Upper lobe of left lung (tissue), 6 donors: ENCODE measurements at regions not wholly inside any gene's neighbourhood (a gene's known extent, or its start where the extent isn't known, plus 50 kb on each side); places are given as distances from the start of the nearest gene placed in this dataset.

Source experiments
- ATAC-seq, 2 donors: fragments of 200-7000 bp; cut with Tn5 transposase; one replicate each; pipeline ENCODE4 v1.9.1; 2022; ENCODE audit warnings: mild to moderate bottlenecking in 2 of 2, moderate library complexity in 2 of 2; ENCODE audit not compliant: low FRiP score in 2 of 2
- DNase-seq, 2 donors: peaks; one replicate each; pipeline ENCODE4 v3.0.0-alpha.2; 2019 to 2020
- H3K27ac ChIP-seq, 4 donors: fragments of 200-600 bp; sonication (generic); one replicate each; pipeline ENCODE4 v1.5.1; 2016 to 2019
- H3K27me3 ChIP-seq, 4 donors: fragments of 200-600 bp; sonication (generic); one replicate each; pipeline ENCODE4 v1.5.1; 2017 to 2019
- H3K36me3 ChIP-seq, 4 donors: fragments of 200-600 bp; sonication (generic); one replicate each; pipeline ENCODE4 v1.5.1; 2016 to 2019
- H3K4me1 ChIP-seq, 4 donors: fragments of 200-600 bp; sonication (generic); one replicate each; pipeline ENCODE4 v1.5.1; 2018 to 2019
- H3K4me3 ChIP-seq, 4 donors: fragments of 200-600 bp; sonication (generic); one replicate each; pipeline ENCODE4 v1.5.1; 2017 to 2019; ENCODE audit warnings: mild to moderate bottlenecking in 2 of 4, moderate library complexity in 1 of 4
- H3K9me3 ChIP-seq, 4 donors: fragments of 200-600 bp; sonication (generic); one replicate each; pipeline ENCODE4 v1.5.1; 2018 to 2019
- EP300 ChIP-seq, 4 donors: sonication (generic); formaldehyde crosslinking; IDR thresholded peaks; one replicate each; pipeline ENCODE4 v1.5.1; 2017; ENCODE audit warnings: antibody characterized with exemption in 4 of 4, control low read depth in 2 of 4
- POLR2A ChIP-seq, 4 donors: fragments of 450-650 bp; IDR thresholded peaks; one replicate each; pipeline ENCODE4 v1.5.1; 2016 to 2017; ENCODE audit warnings: antibody characterized with exemption in 4 of 4, mild to moderate bottlenecking in 2 of 4
- POLR2AphosphoS5 ChIP-seq, 2 donors: sonication (generic); formaldehyde crosslinking; IDR thresholded peaks; one replicate each; pipeline ENCODE4 v1.5.1; 2017; ENCODE audit warnings: antibody characterized with exemption in 2 of 2
- WGBS, 2 donors: methylation state at CpG; one replicate each; pipeline ENCODE4 v1.1.5; 2017 to 2018; 5-methylcytosine and 5-hydroxymethylcytosine counted together
- TF ChIP-seq, protein P1 (sequence below), 6 experiments: fragments of 450-650 bp in 4 of 6; fragments of 200-600 bp in 2 of 6; sonication (generic) in 2 of 6; IDR thresholded peaks; one replicate each; pipeline ENCODE4 v1.5.1; 2016 to 2019; ENCODE audit warnings: antibody characterized with exemption in 6 of 6
- donor health status: DM: no; HTN: no; CAD: no; lungs with moderate emphysema.
- donor health status: DM: no; HTN: yes; CAD: no; lungs with severe emphysema.

- H3K4me1 ChIP-seq = peaks cover 3 to 28% (median 16%) of the 10 kb centered on the region in 4 donors
- ATAC-seq (no peak), DNase-seq (peak in 1 of 2 donors; percentile 57)
- H3K27ac ChIP-seq = no peak overlapping the region
- WGBS, 2 donors = 72 to 87% methylated on average over 8 to 18 of the region's 18 CpGs
- H3K36me3 ChIP-seq = no peaks in the 10 kb centered on the region
- no peaks in the 10 kb centered on the region for H3K27me3 ChIP-seq
- TF ChIP-seq POLR2A (IDR thresholded peaks at IDR 0.05) (no peak), EP300 (IDR thresholded peaks at IDR 0.05) (no peak), POLR2AphosphoS5 (IDR thresholded peaks at IDR 0.05) (no peak)
- TF ChIP-seq, protein P1, sequence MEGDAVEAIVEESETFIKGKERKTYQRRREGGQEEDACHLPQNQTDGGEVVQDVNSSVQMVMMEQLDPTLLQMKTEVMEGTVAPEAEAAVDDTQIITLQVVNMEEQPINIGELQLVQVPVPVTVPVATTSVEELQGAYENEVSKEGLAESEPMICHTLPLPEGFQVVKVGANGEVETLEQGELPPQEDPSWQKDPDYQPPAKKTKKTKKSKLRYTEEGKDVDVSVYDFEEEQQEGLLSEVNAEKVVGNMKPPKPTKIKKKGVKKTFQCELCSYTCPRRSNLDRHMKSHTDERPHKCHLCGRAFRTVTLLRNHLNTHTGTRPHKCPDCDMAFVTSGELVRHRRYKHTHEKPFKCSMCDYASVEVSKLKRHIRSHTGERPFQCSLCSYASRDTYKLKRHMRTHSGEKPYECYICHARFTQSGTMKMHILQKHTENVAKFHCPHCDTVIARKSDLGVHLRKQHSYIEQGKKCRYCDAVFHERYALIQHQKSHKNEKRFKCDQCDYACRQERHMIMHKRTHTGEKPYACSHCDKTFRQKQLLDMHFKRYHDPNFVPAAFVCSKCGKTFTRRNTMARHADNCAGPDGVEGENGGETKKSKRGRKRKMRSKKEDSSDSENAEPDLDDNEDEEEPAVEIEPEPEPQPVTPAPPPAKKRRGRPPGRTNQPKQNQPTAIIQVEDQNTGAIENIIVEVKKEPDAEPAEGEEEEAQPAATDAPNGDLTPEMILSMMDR (IDR thresholded peaks at IDR 0.05) = no peak
- no peaks in the 10 kb centered on the region for H3K9me3 ChIP-seq
- H3K4me3 ChIP-seq = no peak overlapping the region
Observed at GRCh38 chr6:6803180-6803977, 214.9 kb downstream of the LY86 start.

GRCh38 chr6:6804843-6805615 is 216.5 kb downstream of the LY86 start:
- Histone ChIP-seq H3K36me3 (no peaks in the 10 kb centered on the region), H3K4me1 (peaks cover 3 to 25% (median 15%) of the 10 kb centered on the region in 4 donors), H3K27ac (no peak overlapping the region), H3K4me3 (no peak overlapping the region), H3K27me3 (no peaks in the 10 kb centered on the region), H3K9me3 (no peaks in the 10 kb centered on the region)
- DNase-seq (peak in 1 of 2 donors; percentile 56), ATAC-seq (no peak)
- 86 to 92% methylated on average over 5 to 8 of the region's 8 CpGs for WGBS, 2 donors
- no peak for TF ChIP-seq POLR2A (IDR thresholded peaks at IDR 0.05)
- TF ChIP-seq, protein P1 (IDR thresholded peaks at IDR 0.05) = no peak
- TF ChIP-seq POLR2AphosphoS5 (IDR thresholded peaks at IDR 0.05) = no peak
- no peak for TF ChIP-seq EP300 (IDR thresholded peaks at IDR 0.05)

- Histone ChIP-seq H3K36me3 (no peaks in the 10 kb centered on the region), H3K27me3 (no peaks in the 10 kb centered on the region), H3K27ac (peak overlapping the region in 3 of 4 donors; percentile 21 to 55 (median 48)), H3K9me3 (no peaks in the 10 kb centered on the region), H3K4me1 (peaks cover 15 to 19% (median 16%) of the 10 kb centered on the region in 4 donors), H3K4me3 (no peak overlapping the region)
- TF ChIP-seq POLR2A (IDR thresholded peaks at IDR 0.05) = peak in 1 of 4 donors; percentile 48
- TF ChIP-seq POLR2AphosphoS5 (IDR thresholded peaks at IDR 0.05) = no peak
- peak; percentile 71 to 87 for ATAC-seq
- DNase-seq = peak in 1 of 2 donors; percentile 88
- 70% methylated on average over 12 of the region's 12 CpGs for WGBS, 2 donors
Observed at GRCh38 chr6:6806844-6807518, 218.5 kb downstream of the LY86 start.

- ATAC-seq = no peak
- H3K4me3 ChIP-seq = no peak overlapping the region
Observed at GRCh38 chr6:6808343-6808742, 219.8 kb downstream of the LY86 start.

More at GRCh38 chr6:6808343-6808742, 219.8 kb downstream of the LY86 start:
- no peaks in the 10 kb centered on the region for H3K27me3 ChIP-seq
- peaks cover 13 to 18% (median 14%) of the 10 kb centered on the region in 4 donors for H3K4me1 ChIP-seq
- no peak for TF ChIP-seq POLR2A (IDR thresholded peaks at IDR 0.05)
- no peak for TF ChIP-seq POLR2AphosphoS5 (IDR thresholded peaks at IDR 0.05)
- TF ChIP-seq, protein P1 (IDR thresholded peaks at IDR 0.05) = no peak
- TF ChIP-seq EP300 (IDR thresholded peaks at IDR 0.05) = no peak
- DNase-seq = no peak
- H3K9me3 ChIP-seq = no peaks in the 10 kb centered on the region
- no peak overlapping the region for H3K27ac ChIP-seq
- H3K36me3 ChIP-seq = no peaks in the 10 kb centered on the region
- WGBS, 2 donors = 86 to 97% methylated on average over 5 of the region's 5 CpGs
